HL-60 (cell line): ENCODE measurements at regions not wholly inside any gene's neighbourhood (a gene's known extent, or its start where the extent isn't known, plus 50 kb on each side); places are given as distances from the start of the nearest gene placed in this dataset.

Experiments
- DNase-seq, 2 experiments: peaks; one replicate each; pipeline ENCODE4 v3.0.0-alpha.2; 2010 to 2020; ENCODE audit warnings: low read depth in 1 of 2, low spot score in 1 of 2
- H3K27ac ChIP-seq: fragments of 250-450 bp; sonication (Bioruptor Pico); replicated peaks from 2 replicates; pipeline ENCODE4 v1.5.1; 2020; ENCODE audit warnings: mild to moderate bottlenecking, moderate library complexity
- H3K27me3 ChIP-seq: fragments of 250-450 bp; sonication (Bioruptor Pico); 2 replicates; pipeline ENCODE4 v1.5.1; 2021; ENCODE audit warnings: mild to moderate bottlenecking, moderate library complexity; ENCODE audit not compliant: insufficient read depth, poor library complexity, severe bottlenecking
- H3K4me3 ChIP-seq: replicated peaks from 2 replicates; pipeline ENCODE4 v1.5.1; 2011; ENCODE audit warnings: mild to moderate bottlenecking, control low read depth, low read length; ENCODE audit not compliant: insufficient read depth
- CTCF ChIP-seq: IDR thresholded peaks from one replicate; pipeline ENCODE4 v1.5.1; 2011; ENCODE audit warnings: low read length, control low read depth, inconsistent platforms; ENCODE audit not compliant: insufficient read depth
- GABPA ChIP-seq: IDR thresholded peaks from 2 replicates; pipeline ENCODE4 v1.6.1; 2012; ENCODE audit warnings: low read depth
- POLR2AphosphoS5 ChIP-seq: IDR thresholded peaks from 2 replicates; pipeline ENCODE4 v1.6.1; 2012; ENCODE audit warnings: low read depth
- SPI1 ChIP-seq: IDR thresholded peaks from 2 replicates; pipeline ENCODE4 v1.6.1; 2012; ENCODE audit warnings: low read depth, mild to moderate bottlenecking, borderline replicate concordance
- TF ChIP-seq, protein P1 (sequence below): IDR thresholded peaks from 2 replicates; pipeline ENCODE4 v1.6.1; 2012; ENCODE audit warnings: low read depth; ENCODE audit not compliant: insufficient replicate concordance

DNA sequence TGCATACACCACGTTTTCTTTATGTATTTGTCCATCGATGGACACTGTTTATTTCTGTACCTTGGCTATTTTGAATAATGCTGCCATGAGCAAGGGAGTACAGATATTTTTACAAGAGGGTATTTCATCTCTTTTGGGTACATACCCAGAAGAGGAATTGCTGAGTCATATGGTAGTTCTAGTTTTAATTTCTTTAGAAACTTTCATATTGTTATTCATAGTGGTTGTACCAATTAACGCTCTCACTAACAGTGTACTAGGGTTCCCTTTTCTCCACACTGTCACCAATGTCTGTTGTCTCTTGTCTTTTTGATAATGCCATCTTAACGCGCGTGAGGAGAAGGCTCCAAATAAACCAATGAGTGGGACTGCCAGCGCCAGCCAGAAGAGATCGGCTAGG is 257.6 kb upstream of the EDIL3 start:
- DNase-seq = no peak
- Histone ChIP-seq H3K4me3 (no peak overlapping the region), H3K27ac (no peak overlapping the region), H3K27me3 (no peaks in the 10 kb centered on the region)
- TF ChIP-seq CTCF = no peak
- TF ChIP-seq SPI1 = no peak
- no peak for TF ChIP-seq GABPA
- no peak for TF ChIP-seq POLR2AphosphoS5
- TF ChIP-seq, protein P1, sequence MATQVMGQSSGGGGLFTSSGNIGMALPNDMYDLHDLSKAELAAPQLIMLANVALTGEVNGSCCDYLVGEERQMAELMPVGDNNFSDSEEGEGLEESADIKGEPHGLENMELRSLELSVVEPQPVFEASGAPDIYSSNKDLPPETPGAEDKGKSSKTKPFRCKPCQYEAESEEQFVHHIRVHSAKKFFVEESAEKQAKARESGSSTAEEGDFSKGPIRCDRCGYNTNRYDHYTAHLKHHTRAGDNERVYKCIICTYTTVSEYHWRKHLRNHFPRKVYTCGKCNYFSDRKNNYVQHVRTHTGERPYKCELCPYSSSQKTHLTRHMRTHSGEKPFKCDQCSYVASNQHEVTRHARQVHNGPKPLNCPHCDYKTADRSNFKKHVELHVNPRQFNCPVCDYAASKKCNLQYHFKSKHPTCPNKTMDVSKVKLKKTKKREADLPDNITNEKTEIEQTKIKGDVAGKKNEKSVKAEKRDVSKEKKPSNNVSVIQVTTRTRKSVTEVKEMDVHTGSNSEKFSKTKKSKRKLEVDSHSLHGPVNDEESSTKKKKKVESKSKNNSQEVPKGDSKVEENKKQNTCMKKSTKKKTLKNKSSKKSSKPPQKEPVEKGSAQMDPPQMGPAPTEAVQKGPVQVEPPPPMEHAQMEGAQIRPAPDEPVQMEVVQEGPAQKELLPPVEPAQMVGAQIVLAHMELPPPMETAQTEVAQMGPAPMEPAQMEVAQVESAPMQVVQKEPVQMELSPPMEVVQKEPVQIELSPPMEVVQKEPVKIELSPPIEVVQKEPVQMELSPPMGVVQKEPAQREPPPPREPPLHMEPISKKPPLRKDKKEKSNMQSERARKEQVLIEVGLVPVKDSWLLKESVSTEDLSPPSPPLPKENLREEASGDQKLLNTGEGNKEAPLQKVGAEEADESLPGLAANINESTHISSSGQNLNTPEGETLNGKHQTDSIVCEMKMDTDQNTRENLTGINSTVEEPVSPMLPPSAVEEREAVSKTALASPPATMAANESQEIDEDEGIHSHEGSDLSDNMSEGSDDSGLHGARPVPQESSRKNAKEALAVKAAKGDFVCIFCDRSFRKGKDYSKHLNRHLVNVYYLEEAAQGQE = no peak

GRCh38 chr5:84637662-84638375 is 253.1 kb upstream of the EDIL3 start:
- no peak overlapping the region for H3K27ac ChIP-seq
- no peak for TF ChIP-seq CTCF
- TF ChIP-seq POLR2AphosphoS5 = no peak
- TF ChIP-seq GABPA = no peak
- no peak for TF ChIP-seq SPI1
- TF ChIP-seq, protein P1 = no peak
- DNase-seq = no peak
- no peak overlapping the region for H3K4me3 ChIP-seq
- H3K27me3 ChIP-seq = no peaks in the 10 kb centered on the region

DNA sequence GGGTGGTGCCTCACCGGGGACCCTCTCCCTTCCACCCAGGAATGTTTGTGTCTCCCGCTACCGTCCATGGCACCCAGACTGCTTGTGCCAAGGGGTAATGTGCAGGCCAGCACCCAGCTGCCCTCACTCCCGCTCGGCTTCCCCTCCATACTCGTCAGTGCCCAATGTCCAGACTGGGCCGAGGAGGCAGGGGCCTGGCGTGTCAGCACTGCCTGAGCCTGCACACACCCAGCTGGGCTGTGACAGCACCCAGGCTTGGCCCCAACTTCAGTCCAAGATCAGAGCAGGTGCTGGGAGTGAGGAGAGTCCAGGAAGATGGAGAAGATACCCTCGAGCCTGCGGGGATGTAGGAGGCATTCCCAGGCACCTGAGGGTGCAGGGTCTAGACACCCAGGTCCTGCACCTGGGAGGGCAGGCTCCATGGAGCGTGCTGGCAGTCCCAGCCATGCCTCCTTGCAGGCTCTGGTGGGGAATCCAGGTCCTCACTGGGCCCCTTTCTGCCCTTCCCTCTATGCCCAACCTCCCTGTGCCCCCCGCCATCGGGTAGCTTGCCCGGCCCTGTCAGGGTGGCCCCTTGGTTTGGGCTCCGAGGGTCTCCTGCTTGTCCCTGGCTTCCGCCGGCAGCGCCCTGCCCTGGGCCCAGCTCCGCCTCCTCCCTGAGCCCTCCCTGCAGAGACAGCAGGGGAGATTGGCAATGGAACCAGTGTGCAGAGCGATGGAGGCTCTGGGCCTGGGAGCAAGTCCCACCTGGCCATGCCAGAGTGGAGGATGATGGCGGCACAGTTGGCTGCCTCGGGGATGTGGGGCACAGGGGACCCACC is 250.8 kb upstream of the EDIL3 start:
- no peak for TF ChIP-seq POLR2AphosphoS5
- no peak for TF ChIP-seq CTCF
- TF ChIP-seq, protein P1 = no peak
- no peak for TF ChIP-seq SPI1
- TF ChIP-seq GABPA = no peak
- no peak for DNase-seq
- H3K27me3 ChIP-seq = no peaks in the 10 kb centered on the region
- H3K27ac ChIP-seq = no peak overlapping the region
- H3K4me3 ChIP-seq = no peak overlapping the region
